Fibroblast of the aortic adventitia (primary cell): ENCODE measurements at regions not wholly inside any gene's neighbourhood (a gene's known extent, or its start where the extent isn't known, plus 50 kb on each side); places are given as distances from the start of the nearest gene placed in this dataset.
"Not testable (repeated sequence)": the region's sequence is repeated elsewhere in the genome, so short reads cannot be mapped to it uniquely, and the experiment has no call there.

Experiments
- DNase-seq: peaks from one replicate; pipeline ENCODE4 v3.0.0-alpha.2; 2010; ENCODE audit warnings: low read depth
- H3K4me3 ChIP-seq: 2 replicates; pipeline ENCODE4 v1.5.1; 2011; ENCODE audit warnings: low read depth, mild to moderate bottlenecking, control low read depth, low read length, moderate library complexity
- TF ChIP-seq, protein P1 (sequence below): IDR thresholded peaks from 2 replicates; pipeline ENCODE4 v1.5.1; 2011; ENCODE audit warnings: mild to moderate bottlenecking, low read length, control low read depth, inconsistent platforms; ENCODE audit not compliant: insufficient read depth

DNA sequence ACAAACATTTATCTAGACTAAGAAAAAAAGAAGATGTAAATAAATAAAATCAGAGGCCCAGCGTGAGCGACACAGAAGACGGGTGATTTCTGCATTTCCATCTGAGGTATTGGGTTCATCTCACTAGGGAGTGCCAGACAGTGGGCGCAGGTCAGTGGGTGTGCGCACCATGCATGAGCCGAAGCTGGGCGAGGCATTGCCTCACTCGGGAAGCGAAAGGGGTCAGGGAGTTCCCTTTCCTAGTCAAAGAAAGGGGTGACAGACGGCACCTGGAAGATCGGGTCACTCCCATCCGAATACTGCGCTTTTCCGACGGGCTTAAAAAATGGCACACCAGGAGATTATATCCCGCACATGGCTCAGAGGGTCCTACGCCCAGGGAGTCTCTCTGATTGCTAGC is 79.5 kb upstream of the ABCD2 start:
- not testable (repeated sequence) for DNase-seq, H3K4me3 ChIP-seq

DNA sequence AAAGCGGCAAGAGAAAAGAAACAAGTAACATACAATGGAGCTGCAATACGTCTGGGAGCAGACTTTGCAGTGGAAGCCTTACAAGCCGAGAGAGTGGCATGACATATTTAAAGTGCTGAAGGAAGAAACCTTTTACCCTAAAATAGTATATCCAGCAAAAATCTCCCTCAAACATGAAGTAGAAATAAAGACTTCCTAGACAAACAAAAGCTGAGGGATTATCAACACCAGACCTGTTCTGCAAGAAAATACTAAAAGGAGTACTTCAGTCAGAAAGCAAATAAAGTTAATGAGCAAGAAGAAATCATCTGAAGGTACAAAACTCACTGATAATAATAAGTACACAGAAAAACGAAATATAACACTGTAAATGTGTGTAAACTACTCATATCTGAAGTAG is 77.5 kb upstream of the ABCD2 start:
- TF ChIP-seq, protein P1, sequence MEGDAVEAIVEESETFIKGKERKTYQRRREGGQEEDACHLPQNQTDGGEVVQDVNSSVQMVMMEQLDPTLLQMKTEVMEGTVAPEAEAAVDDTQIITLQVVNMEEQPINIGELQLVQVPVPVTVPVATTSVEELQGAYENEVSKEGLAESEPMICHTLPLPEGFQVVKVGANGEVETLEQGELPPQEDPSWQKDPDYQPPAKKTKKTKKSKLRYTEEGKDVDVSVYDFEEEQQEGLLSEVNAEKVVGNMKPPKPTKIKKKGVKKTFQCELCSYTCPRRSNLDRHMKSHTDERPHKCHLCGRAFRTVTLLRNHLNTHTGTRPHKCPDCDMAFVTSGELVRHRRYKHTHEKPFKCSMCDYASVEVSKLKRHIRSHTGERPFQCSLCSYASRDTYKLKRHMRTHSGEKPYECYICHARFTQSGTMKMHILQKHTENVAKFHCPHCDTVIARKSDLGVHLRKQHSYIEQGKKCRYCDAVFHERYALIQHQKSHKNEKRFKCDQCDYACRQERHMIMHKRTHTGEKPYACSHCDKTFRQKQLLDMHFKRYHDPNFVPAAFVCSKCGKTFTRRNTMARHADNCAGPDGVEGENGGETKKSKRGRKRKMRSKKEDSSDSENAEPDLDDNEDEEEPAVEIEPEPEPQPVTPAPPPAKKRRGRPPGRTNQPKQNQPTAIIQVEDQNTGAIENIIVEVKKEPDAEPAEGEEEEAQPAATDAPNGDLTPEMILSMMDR = no peak
- no peak overlapping the region for H3K4me3 ChIP-seq
- no peak for DNase-seq

DNA sequence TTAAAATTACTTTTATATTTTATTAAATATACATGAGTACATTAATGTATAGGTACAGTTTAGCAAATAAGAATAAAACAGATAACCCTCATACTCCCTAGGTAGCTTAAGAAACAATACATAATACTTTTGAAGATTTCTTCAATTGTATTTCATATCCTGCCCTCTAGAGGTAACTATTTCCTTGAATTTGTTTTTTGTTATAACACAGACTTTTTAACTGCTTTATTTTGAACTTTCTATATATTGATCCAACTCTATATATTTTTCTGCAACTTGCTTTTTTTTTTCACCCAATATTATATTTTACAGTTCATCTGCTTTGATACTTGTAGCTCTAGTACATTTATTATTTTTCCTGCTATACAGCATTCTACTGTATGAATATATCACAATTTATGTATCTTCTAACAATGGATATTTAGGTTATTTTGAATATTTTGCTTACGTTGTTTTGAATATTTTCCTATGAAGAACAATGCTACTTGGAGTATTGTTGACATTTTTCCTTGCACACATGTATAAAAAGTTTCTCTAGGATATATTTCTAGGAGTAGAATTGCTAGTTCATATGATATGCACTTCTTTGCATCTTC is 72.8 kb upstream of the ABCD2 start:
- DNase-seq = peak; percentile 30
- TF ChIP-seq, protein P1 = peak; percentile 28
- H3K4me3 ChIP-seq = no peak overlapping the region

DNA sequence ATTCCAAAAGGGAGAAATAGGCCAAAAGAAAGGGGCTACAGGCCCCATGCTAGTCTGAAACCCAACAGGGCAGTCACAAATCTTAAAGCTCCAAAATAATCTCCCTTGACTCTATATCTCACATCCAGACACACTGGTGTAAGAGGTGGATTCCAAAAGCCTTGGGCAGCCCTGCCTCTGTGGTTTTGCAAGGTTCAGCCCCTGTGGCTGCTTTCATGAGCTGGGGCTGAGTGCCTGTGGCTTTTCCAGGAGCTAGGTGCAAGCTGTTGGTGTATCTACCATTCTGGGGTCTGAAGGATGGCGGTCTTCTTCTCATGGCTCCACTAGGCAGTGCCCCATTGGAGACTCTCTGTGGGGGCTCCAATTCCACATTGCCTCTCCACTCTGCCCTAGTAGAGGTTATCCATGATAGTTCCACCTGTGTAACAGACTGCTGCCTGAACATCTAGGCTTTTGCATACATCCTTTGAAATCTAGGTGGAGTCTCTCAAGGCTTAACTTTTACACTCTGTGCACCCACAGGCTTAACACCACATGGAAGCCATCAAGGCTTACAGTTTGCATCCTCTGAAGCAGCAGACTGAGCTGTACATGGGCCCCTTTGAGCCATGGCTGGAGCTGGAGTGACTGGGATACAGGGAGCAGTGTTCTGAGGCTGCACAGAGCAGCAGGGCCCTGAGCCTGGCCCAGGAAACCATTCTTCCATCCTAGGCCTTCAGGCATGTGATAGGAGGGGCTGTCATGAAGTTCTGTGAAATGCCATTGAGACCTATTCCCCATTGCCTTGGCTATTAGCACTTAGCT is 66.5 kb upstream of the ABCD2 start:
- TF ChIP-seq, protein P1 = no peak
- no peak overlapping the region for H3K4me3 ChIP-seq
- no peak for DNase-seq

DNA sequence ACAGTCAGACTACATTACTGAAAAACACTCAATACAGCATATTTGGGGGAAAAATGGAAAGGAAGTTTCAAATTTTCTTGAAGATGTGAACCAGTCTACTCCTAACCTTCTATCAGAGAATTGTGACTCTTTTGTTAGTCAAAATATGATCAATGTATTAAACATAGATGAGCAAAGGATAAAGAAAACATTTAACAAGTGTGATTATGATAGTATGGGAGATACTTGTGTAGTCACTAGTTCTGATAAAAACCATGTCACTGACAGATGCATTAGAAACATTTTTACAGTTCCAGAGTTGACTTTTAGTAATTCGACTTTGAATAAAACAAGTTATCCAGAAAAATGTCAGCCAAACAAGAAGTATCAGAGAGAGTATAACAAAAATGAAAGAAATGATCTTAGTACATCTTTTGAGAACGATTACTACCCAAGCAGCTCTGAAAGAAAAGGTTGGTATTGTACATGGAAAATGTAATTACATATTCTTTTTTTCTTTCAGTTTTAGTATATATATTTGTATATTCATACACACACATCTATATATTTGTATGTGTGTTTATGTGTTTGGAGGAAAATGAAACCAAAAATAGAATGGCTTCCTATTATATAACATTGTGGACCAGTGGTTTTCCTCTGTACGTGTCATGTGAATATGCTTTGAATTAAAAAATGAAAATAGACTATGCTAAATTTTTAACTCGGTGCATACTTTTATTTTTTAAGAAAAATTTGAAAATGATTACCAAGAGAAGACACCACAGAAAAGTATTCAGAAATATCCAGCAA is 63.3 kb upstream of the ABCD2 start:
- DNase-seq = no peak
- TF ChIP-seq, protein P1 = no peak
- no peak overlapping the region for H3K4me3 ChIP-seq

DNA sequence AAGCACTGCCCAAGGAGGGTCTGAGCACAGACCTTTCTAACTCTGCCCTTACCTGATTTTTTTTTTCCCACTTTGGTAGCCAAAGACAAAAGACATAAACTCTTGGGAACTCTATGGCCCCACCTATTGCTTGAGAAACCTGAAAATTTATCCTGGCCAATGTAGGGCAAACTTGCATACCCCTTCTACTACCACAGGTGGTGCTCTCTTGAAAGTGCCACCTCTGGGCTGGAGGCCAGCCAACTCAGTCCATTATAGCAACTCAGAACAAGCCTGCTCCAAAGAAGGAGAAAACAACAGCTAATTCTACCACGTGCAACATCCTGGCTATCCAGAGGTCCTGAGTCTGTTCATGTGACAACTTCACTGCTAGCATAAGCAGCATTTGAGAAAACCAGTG is 55.7 kb upstream of the ABCD2 start:
- no peak overlapping the region for H3K4me3 ChIP-seq
- TF ChIP-seq, protein P1 = no peak
- DNase-seq = no peak

DNA sequence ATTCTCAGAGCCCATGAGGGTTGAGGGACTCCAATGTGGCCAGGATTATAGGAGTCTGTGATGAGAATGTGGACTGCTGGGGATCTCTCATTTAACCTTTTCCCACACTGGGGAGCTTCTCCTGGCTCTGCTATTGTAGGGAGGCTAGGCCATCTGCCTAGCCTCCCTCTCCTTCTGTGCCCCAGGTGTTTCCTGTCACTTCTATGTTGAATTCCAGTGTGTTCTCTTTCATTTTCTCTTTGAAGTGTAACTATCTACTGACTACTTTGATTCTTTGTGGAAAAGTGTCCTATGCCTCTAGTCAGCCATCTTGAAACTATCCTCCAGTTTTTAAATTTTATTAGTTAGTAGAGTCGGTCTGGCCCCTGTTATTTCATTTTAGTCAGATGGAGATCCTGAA is 53.4 kb upstream of the ABCD2 start:
- no peak overlapping the region for H3K4me3 ChIP-seq
- no peak for DNase-seq
- TF ChIP-seq, protein P1 = no peak
